Testis (tissue), 2 donors: ENCODE measurements at regions not wholly inside any gene's neighbourhood (a gene's known extent, or its start where the extent isn't known, plus 50 kb on each side); places are given as distances from the start of the nearest gene placed in this dataset.

ENCODE experiments used
- DNase-seq: peaks from one replicate; pipeline ENCODE4 v3.0.0-alpha.2; 2019
- H3K27ac ChIP-seq, 2 donors: fragments of 200-600 bp; sonication (generic); one replicate each; pipeline ENCODE4 v1.5.1; 2019
- H3K27me3 ChIP-seq: fragments of 200-600 bp; sonication (generic); one replicate; pipeline ENCODE4 v1.5.1; 2019
- H3K36me3 ChIP-seq: fragments of 200-600 bp; sonication (generic); one replicate; pipeline ENCODE4 v1.5.1; 2017; ENCODE audit warnings: low read depth; ENCODE audit errors: missing control alignments
- H3K4me1 ChIP-seq: fragments of 200-600 bp; sonication (generic); one replicate; pipeline ENCODE4 v1.5.1; 2019
- H3K4me3 ChIP-seq, 2 donors: fragments of 200-600 bp; sonication (generic); one replicate each; pipeline ENCODE4 v1.5.1; 2017 to 2019
- H3K9me3 ChIP-seq: fragments of 200-600 bp; sonication (generic); one replicate; pipeline ENCODE4 v1.5.1; 2017
- POLR2A ChIP-seq: fragments of 450-650 bp; IDR thresholded peaks from one replicate; pipeline ENCODE4 v1.6.1; 2017; ENCODE audit warnings: antibody characterized with exemption, mild to moderate bottlenecking, moderate library complexity
- WGBS, 2 donors: methylation state at CpG; one replicate each; pipeline ENCODE4 v1.1.5; 2018; 5-methylcytosine and 5-hydroxymethylcytosine counted together
- intact Hi-C: fragments of 100-400 bp; cut with DNase I; formaldehyde crosslinking; loops from one replicate; pipeline ENCODE4 v1.15.1; 2023; ENCODE audit warnings: low total_unique reads
- TF ChIP-seq, protein P1 (sequence below), 3 experiments: fragments of 450-650 bp in 2 of 3; fragments of 200-600 bp in 1 of 3; sonication (generic) in 1 of 3; IDR thresholded peaks; one replicate each; pipeline ENCODE4 v1.5.1; 2016 to 2019; ENCODE audit warnings: antibody characterized with exemption in 3 of 3, mild to moderate bottlenecking in 2 of 3, moderate library complexity in 1 of 3

- H3K27ac ChIP-seq: no peak overlapping the region
- no peaks in the 10 kb centered on the region for H3K27me3 ChIP-seq
- DNase-seq: no peak
Observed at GRCh38 chr21:27070861-27071670, 104.2 kb upstream of the ADAMTS5 start.

DNA sequence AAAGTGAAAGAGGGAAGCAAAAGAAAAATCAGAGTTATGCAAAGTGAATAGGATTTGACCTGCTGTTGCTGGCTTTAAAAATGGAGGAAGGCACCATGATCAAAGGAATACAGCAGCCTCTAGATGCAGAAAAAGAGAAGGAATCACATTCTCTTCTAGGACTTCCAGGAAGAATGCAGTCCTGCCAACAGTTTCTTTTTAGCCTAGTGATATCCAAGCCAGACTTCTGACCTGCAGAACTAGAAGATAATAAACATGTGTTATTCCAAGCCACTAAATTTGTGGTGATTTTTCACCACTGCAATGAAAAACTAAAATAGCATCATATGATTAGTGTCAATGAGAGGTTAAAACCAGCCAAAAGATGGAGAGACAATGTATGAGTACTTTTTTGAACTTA is 101.9 kb upstream of the ADAMTS5 start:
- no peak for TF ChIP-seq POLR2A
- TF ChIP-seq, protein P1, sequence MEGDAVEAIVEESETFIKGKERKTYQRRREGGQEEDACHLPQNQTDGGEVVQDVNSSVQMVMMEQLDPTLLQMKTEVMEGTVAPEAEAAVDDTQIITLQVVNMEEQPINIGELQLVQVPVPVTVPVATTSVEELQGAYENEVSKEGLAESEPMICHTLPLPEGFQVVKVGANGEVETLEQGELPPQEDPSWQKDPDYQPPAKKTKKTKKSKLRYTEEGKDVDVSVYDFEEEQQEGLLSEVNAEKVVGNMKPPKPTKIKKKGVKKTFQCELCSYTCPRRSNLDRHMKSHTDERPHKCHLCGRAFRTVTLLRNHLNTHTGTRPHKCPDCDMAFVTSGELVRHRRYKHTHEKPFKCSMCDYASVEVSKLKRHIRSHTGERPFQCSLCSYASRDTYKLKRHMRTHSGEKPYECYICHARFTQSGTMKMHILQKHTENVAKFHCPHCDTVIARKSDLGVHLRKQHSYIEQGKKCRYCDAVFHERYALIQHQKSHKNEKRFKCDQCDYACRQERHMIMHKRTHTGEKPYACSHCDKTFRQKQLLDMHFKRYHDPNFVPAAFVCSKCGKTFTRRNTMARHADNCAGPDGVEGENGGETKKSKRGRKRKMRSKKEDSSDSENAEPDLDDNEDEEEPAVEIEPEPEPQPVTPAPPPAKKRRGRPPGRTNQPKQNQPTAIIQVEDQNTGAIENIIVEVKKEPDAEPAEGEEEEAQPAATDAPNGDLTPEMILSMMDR (IDR thresholded peaks at IDR 0.05): no peak
- intact Hi-C loops: no loop called here
- no peaks in the 10 kb centered on the region for H3K9me3 ChIP-seq
- no peak overlapping the region for H3K27ac ChIP-seq
- no peak for DNase-seq
- no peak overlapping the region for H3K4me3 ChIP-seq
- no peaks in the 10 kb centered on the region for H3K27me3 ChIP-seq
- H3K36me3 ChIP-seq: no peaks in the 10 kb centered on the region
- H3K4me1 ChIP-seq: no peaks in the 10 kb centered on the region

More at GRCh38 chr21:27070861-27071670, 104.2 kb upstream of the ADAMTS5 start:
- TF ChIP-seq POLR2A: no peak
- TF ChIP-seq, protein P1 (IDR thresholded peaks at IDR 0.05): no peak
- intact Hi-C loops: no loop called here
- Histone ChIP-seq H3K36me3 (no peaks in the 10 kb centered on the region), H3K4me3 (no peak overlapping the region), H3K9me3 (no peaks in the 10 kb centered on the region), H3K4me1 (no peaks in the 10 kb centered on the region)
- 44 to 62% methylated on average over 4 of the region's 4 CpGs for WGBS, 2 donors

- 69 to 94% methylated on average over 1 of the region's 1 CpG for WGBS, 2 donors
Observed at GRCh38 chr21:27067226-27067625, 100.3 kb upstream of the ADAMTS5 start.

GRCh38 chr21:27062443-27062842 is 95.6 kb upstream of the ADAMTS5 start:
- TF ChIP-seq, protein P1 (IDR thresholded peaks at IDR 0.05): no peak
- no peak for TF ChIP-seq POLR2A
- H3K27ac ChIP-seq: no peak overlapping the region
- H3K27me3 ChIP-seq: no peaks in the 10 kb centered on the region
- DNase-seq: no peak
- no peaks in the 10 kb centered on the region for H3K9me3 ChIP-seq
- H3K4me3 ChIP-seq: no peak overlapping the region
- WGBS, 2 donors: 56 to 73% methylated on average over 1 of the region's 1 CpG
- H3K4me1 ChIP-seq: no peaks in the 10 kb centered on the region
- no peaks in the 10 kb centered on the region for H3K36me3 ChIP-seq
- intact Hi-C loops: no loop called here

More at GRCh38 chr21:27067226-27067625, 100.3 kb upstream of the ADAMTS5 start:
- H3K27me3 ChIP-seq: no peaks in the 10 kb centered on the region
- H3K36me3 ChIP-seq: no peaks in the 10 kb centered on the region
- no peak overlapping the region for H3K4me3 ChIP-seq
- intact Hi-C loops: no loop called here
- no peaks in the 10 kb centered on the region for H3K4me1 ChIP-seq
- DNase-seq: no peak
- TF ChIP-seq POLR2A: no peak
- TF ChIP-seq, protein P1 (IDR thresholded peaks at IDR 0.05): no peak
- no peaks in the 10 kb centered on the region for H3K9me3 ChIP-seq
- H3K27ac ChIP-seq: no peak overlapping the region

DNA sequence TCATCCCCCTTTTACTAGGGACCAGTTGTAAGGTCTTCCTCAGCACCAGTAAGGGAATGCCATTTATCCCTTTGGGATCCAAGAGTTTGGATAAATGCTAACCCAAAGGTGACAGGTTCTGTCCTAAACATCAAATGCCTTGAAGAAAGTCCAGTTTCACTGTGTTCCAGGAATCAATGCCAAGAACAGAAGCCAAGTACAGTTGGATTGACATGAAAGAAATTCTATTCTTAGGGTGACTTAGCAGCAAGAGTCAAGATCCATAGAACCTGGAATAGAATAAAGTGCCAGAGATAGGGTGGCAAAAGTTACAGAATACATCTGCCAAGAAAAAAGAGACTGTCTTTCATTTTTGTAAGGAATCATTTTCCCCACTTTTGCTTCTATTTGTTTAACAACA is 94.9 kb upstream of the ADAMTS5 start:
- no peak overlapping the region for H3K27ac ChIP-seq

More for the DNA sequence above, 94.9 kb upstream of the ADAMTS5 start:
- no peak for DNase-seq
- no peaks in the 10 kb centered on the region for H3K36me3 ChIP-seq
- TF ChIP-seq, protein P1 (IDR thresholded peaks at IDR 0.05): no peak
- TF ChIP-seq POLR2A: no peak
- no peaks in the 10 kb centered on the region for H3K4me1 ChIP-seq
- intact Hi-C loops: no loop called here
- no peaks in the 10 kb centered on the region for H3K9me3 ChIP-seq
- H3K27me3 ChIP-seq: no peaks in the 10 kb centered on the region
- no peak overlapping the region for H3K4me3 ChIP-seq
